Keratinocyte (primary cell): ENCODE measurements at regions not wholly inside any gene's neighbourhood (a gene's known extent, or its start where the extent isn't known, plus 50 kb on each side); places are given as distances from the start of the nearest gene placed in this dataset.

Experiments used
- DNase-seq: peaks from one replicate; pipeline ENCODE4 v3.0.0-alpha.2; 2011; ENCODE audit warnings: low read depth, missing footprints, low spot score
- FAIRE-seq: peaks from 2 replicates; lab custom pipeline; 2011; peaks lifted over from hg19 to GRCh38; lab: Jason Lieb, UNC
- H2AFZ ChIP-seq: 2 replicates; pipeline ENCODE4 v1.6.0; 2012; ENCODE audit warnings: low read length, control low read depth, inconsistent platforms; ENCODE audit not compliant: control insufficient read depth
- H3K27ac ChIP-seq: 2 replicates; pipeline ENCODE4 v1.5.1; 2011; ENCODE audit warnings: low read length; ENCODE audit not compliant: control insufficient read depth, insufficient read depth
- H3K27me3 ChIP-seq: 3 replicates; pipeline ENCODE4 v1.6.0; 2011; ENCODE audit warnings: low read length; ENCODE audit not compliant: control insufficient read depth, insufficient read depth; ENCODE audit errors: extremely low read depth
- H3K36me3 ChIP-seq, 2 experiments: 2 replicates in 1 of 2; 3 replicates in 1 of 2; pipeline ENCODE4 v1.5.1; 2011; ENCODE audit warnings: low read length in 2 of 2, mild to moderate bottlenecking in 1 of 2; ENCODE audit not compliant: control insufficient read depth in 2 of 2, insufficient read depth in 2 of 2; ENCODE audit errors: extremely low read depth in 1 of 2
- H3K4me1 ChIP-seq: 3 replicates; pipeline ENCODE4 v1.5.1; 2011; ENCODE audit warnings: low read length; ENCODE audit not compliant: control insufficient read depth, insufficient read depth; ENCODE audit errors: extremely low read depth
- H3K4me2 ChIP-seq: 3 replicates; pipeline ENCODE4 v1.6.0; 2011; ENCODE audit warnings: low read depth, low read length; ENCODE audit not compliant: control insufficient read depth, insufficient read depth; ENCODE audit errors: extremely low read depth
- H3K4me3 ChIP-seq, 3 experiments: fragments of 200-600 bp in 1 of 3; sonication (generic) in 1 of 3; 2 replicates in 2 of 3; 3 replicates in 1 of 3; pipeline ENCODE4 v1.5.1; 2011 to 2016; ENCODE audit warnings: low read length in 3 of 3, mild to moderate bottlenecking in 3 of 3, control low read depth in 2 of 3, inconsistent platforms in 1 of 3, low read depth in 1 of 3, mixed read lengths in 1 of 3, mixed run types in 1 of 3, moderate library complexity in 1 of 3; ENCODE audit not compliant: control insufficient read depth in 2 of 3, insufficient read depth in 2 of 3; ENCODE audit errors: extremely low read depth in 1 of 3
- H3K79me2 ChIP-seq: 2 replicates; pipeline ENCODE4 v1.6.0; 2012; ENCODE audit warnings: low read length; ENCODE audit not compliant: control insufficient read depth, insufficient read depth
- H3K9ac ChIP-seq: 3 replicates; pipeline ENCODE4 v1.6.0; 2011; ENCODE audit warnings: low read length; ENCODE audit not compliant: control insufficient read depth, insufficient read depth; ENCODE audit errors: extremely low read depth
- H3K9me1 ChIP-seq: 3 replicates; pipeline ENCODE4 v1.6.0; 2011; ENCODE audit warnings: low read length; ENCODE audit not compliant: control insufficient read depth, insufficient read depth; ENCODE audit errors: extremely low read depth
- H3K9me3 ChIP-seq: 2 replicates; pipeline ENCODE4 v1.5.1; 2012; ENCODE audit warnings: low read depth, low read length; ENCODE audit not compliant: control insufficient read depth
- H4K20me1 ChIP-seq: 3 replicates; pipeline ENCODE4 v1.6.0; 2011; ENCODE audit warnings: low read length; ENCODE audit not compliant: control insufficient read depth, insufficient read depth; ENCODE audit errors: extremely low read depth
- EZH2 ChIP-seq: IDR thresholded peaks from one replicate; pipeline ENCODE4 v1.6.1; 2012; ENCODE audit warnings: inconsistent platforms, mild to moderate bottlenecking, low read length, moderate library complexity
- dilution Hi-C: fragments of 300-500 bp; cut with MboI; formaldehyde crosslinking; loops from one replicate; pipeline ENCODE4 v1.7.0; 2020; ENCODE audit warnings: low sequenced_read_pairs; ENCODE audit not compliant: extremely low pct_ligation_motif_present
- TF ChIP-seq, protein P1 (sequence below), 3 experiments: IDR thresholded peaks in 1 of 3; conservative IDR thresholded peaks in 1 of 3; optimal IDR thresholded peaks in 1 of 3; 2 replicates in 2 of 3; 3 replicates in 1 of 3; pipeline versions ENCODE3 to v1.5.1; 2011; ENCODE audit warnings: low read length in 3 of 3, mild to moderate bottlenecking in 3 of 3, moderate library complexity in 2 of 3, control low read depth in 1 of 3, inconsistent platforms in 1 of 3; ENCODE audit not compliant: insufficient read depth in 2 of 3; ENCODE audit errors: extremely low read depth in 1 of 3

DNA sequence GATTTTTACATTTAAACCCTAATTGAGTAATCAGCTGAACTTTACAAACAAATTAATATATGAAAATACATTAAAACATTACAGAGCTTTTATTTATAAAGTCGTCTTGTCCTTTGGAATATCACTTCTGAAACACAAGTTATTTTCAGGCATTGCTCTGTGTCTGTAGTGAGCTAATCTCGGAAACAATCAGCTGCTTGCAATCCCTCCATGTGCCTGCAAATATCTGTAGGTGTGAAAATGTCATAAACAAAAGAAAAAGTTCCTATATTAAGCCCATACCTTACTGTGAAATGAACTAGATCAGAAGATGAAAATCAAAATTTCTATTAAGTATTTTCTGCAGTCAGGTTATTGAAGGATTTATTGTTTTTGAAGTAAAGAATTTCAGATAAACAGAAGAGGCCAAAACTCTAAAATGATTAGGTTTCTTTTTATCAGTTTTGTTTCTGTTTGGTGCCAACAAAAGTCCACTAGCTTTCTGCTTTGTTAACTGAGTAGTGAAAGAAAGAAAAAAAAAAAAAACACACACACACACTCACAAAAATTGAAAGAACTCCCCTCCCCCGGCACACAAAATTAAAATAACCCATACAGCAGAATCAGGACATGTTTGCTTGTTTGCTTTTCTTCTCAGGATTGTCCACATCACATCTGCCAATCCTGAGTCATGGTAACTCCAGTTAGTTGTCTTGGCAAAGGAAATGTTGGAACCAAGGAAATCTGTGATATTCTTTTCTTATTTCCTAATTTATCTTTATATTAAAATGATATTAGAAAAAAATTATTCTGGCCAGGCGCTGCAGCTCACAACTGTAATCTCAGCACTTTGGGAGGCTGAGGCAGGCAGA is 627.0 kb upstream of the SLC39A10 start:
- DNase-seq (no peak), FAIRE-seq (no peak)
- no peaks in the 10 kb centered on the region for H3K9me3 ChIP-seq
- TF ChIP-seq EZH2 = no peak
- TF ChIP-seq, protein P1, sequence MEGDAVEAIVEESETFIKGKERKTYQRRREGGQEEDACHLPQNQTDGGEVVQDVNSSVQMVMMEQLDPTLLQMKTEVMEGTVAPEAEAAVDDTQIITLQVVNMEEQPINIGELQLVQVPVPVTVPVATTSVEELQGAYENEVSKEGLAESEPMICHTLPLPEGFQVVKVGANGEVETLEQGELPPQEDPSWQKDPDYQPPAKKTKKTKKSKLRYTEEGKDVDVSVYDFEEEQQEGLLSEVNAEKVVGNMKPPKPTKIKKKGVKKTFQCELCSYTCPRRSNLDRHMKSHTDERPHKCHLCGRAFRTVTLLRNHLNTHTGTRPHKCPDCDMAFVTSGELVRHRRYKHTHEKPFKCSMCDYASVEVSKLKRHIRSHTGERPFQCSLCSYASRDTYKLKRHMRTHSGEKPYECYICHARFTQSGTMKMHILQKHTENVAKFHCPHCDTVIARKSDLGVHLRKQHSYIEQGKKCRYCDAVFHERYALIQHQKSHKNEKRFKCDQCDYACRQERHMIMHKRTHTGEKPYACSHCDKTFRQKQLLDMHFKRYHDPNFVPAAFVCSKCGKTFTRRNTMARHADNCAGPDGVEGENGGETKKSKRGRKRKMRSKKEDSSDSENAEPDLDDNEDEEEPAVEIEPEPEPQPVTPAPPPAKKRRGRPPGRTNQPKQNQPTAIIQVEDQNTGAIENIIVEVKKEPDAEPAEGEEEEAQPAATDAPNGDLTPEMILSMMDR (optimal IDR thresholded peaks at IDR 0.05 in 1 of 3, IDR thresholded peaks at IDR 0.05 in 1 of 3, conservative IDR thresholded peaks at IDR 0.05 in 1 of 3; ENCODE audit: extremely low read depth in 1 of 3, insufficient read depth in 2 of 3, low read length in 3 of 3) = no peak
- H3K9me1 ChIP-seq = no peaks in the 10 kb centered on the region
- H3K27me3 ChIP-seq = no peaks in the 10 kb centered on the region
- H3K36me3 ChIP-seq = no peaks in the 10 kb centered on the region
- H3K4me1 ChIP-seq = no peaks in the 10 kb centered on the region
- no peaks in the 10 kb centered on the region for H4K20me1 ChIP-seq
- H3K4me2 ChIP-seq = no peak overlapping the region
- no peak overlapping the region for H3K4me3 ChIP-seq
- no peaks in the 10 kb centered on the region for H3K79me2 ChIP-seq
- dilution Hi-C loops = no loop called here
- no peak overlapping the region for H3K27ac ChIP-seq
- H3K9ac ChIP-seq = no peak overlapping the region
- no peak overlapping the region for H2AFZ ChIP-seq

DNA sequence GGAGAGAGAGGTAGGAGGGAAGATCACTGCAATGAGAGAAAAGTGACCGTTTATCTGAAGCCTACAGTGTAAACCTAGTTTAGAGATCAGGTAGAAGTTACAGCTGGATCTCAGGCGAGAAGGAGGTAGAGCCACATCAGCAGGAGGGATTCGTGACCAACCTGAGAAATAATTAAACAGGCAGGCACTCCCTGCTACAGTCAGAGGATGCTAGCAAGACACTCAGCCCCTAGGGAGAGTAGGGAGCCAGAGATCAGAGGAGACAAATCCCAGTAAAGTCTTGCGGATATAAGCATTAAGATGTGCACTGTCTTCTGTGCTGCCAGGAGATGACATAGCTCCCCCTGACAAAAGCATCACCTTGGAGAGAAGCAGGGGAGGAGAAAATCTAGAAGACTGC is 629.1 kb upstream of the SLC39A10 start:
- no peak for DNase-seq
- H2AFZ ChIP-seq = no peak overlapping the region
- H3K27ac ChIP-seq = no peak overlapping the region
- no peaks in the 10 kb centered on the region for H3K27me3 ChIP-seq
- H3K9me3 ChIP-seq = no peaks in the 10 kb centered on the region
- no peak overlapping the region for H3K9ac ChIP-seq
- no peaks in the 10 kb centered on the region for H4K20me1 ChIP-seq
- no peaks in the 10 kb centered on the region for H3K9me1 ChIP-seq
- dilution Hi-C loops = no loop called here
- H3K4me1 ChIP-seq = no peaks in the 10 kb centered on the region
- FAIRE-seq = no peak
- no peaks in the 10 kb centered on the region for H3K79me2 ChIP-seq
- H3K36me3 ChIP-seq = no peaks in the 10 kb centered on the region
- no peak overlapping the region for H3K4me3 ChIP-seq
- H3K4me2 ChIP-seq = no peak overlapping the region
- no peak for TF ChIP-seq EZH2
